ENCODE measurements at regions not wholly inside any gene's neighbourhood (a gene's known extent, or its start where the extent isn't known, plus 50 kb on each side); places are given as distances from the start of the nearest gene placed in this dataset.

GRCh38 chr2:103814016-103814415 lies 1039.9 kb upstream of the POU3F3 start:
- TF ChIP-seq CTCF (IDR thresholded peaks at IDR 0.05; ENCODE audit: insufficient read depth, low read length) (no peak), REST (IDR thresholded peaks at IDR 0.05; ENCODE audit: insufficient replicate concordance, low read depth) (no peak), POLR2AphosphoS5 (IDR thresholded peaks at IDR 0.05; ENCODE audit: low read depth) (no peak)

Data from HL-60 (cell line).